Nephron progenitor cell (in vitro differentiated cells): ENCODE measurements at regions not wholly inside any gene's neighbourhood (a gene's known extent, or its start where the extent isn't known, plus 50 kb on each side); places are given as distances from the start of the nearest gene placed in this dataset.

Source experiments
- DNase-seq: peaks from one replicate; pipeline ENCODE4 v3.0.0; 2021
- H3K27ac Mint-ChIP-seq: 2 replicates; pipeline ENCODE4 v1.8.0; 2021; ENCODE audit warnings: mild to moderate bottlenecking, moderate library complexity, mixed read lengths
- H3K27me3 Mint-ChIP-seq: 2 replicates; pipeline ENCODE4 v1.8.0; 2021; ENCODE audit warnings: mild to moderate bottlenecking, low read depth, mixed read lengths; ENCODE audit not compliant: poor library complexity
- H3K36me3 Mint-ChIP-seq: 2 replicates; pipeline ENCODE4 v1.8.0; 2021; ENCODE audit warnings: low read depth, mixed read lengths
- H3K4me1 Mint-ChIP-seq: 2 replicates; pipeline ENCODE4 v1.8.0; 2021; ENCODE audit warnings: mixed read lengths
- H3K4me3 Mint-ChIP-seq: 2 replicates; pipeline ENCODE4 v1.8.0; 2021; ENCODE audit warnings: mild to moderate bottlenecking, moderate library complexity, mixed read lengths
- H3K9me3 Mint-ChIP-seq: 2 replicates; pipeline ENCODE4 v1.8.0; 2021; ENCODE audit warnings: mild to moderate bottlenecking, moderate library complexity, mixed read lengths
- TF ChIP-seq, protein P1 (sequence below): fragments of 200-600 bp; sonication (generic); IDR thresholded peaks from 2 replicates; pipeline ENCODE4 v1.5.0; 2021; ENCODE audit warnings: antibody characterized with exemption

DNA sequence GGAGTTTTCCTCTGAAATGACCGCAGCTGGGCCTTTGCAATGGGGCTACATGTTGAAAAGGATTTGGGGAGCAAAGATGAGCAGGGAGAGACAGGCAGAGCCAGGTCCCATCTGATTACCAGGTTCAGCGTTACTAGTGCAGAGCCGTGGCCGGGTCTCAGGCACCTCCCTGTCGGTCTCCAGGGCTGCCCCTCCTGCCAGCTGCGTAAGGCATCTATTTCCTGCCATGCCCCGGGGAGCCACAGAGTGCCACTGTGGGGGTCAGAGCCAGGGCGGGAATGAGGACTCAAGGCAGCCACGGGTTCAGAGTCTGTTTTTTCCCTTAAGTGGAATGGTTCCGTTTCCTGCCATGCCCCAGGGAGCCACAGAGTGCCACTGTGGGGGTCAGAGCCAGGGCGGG is 382.6 kb upstream of the SHH start:
- Mint-ChIP-seq H3K36me3 (no peaks in the 10 kb centered on the region), H3K27me3 (no peaks in the 10 kb centered on the region), H3K4me3 (no peak overlapping the region), H3K4me1 (no peaks in the 10 kb centered on the region), H3K27ac (no peak overlapping the region), H3K9me3 (peaks cover 6% of the 10 kb centered on the region)
- TF ChIP-seq, protein P1, sequence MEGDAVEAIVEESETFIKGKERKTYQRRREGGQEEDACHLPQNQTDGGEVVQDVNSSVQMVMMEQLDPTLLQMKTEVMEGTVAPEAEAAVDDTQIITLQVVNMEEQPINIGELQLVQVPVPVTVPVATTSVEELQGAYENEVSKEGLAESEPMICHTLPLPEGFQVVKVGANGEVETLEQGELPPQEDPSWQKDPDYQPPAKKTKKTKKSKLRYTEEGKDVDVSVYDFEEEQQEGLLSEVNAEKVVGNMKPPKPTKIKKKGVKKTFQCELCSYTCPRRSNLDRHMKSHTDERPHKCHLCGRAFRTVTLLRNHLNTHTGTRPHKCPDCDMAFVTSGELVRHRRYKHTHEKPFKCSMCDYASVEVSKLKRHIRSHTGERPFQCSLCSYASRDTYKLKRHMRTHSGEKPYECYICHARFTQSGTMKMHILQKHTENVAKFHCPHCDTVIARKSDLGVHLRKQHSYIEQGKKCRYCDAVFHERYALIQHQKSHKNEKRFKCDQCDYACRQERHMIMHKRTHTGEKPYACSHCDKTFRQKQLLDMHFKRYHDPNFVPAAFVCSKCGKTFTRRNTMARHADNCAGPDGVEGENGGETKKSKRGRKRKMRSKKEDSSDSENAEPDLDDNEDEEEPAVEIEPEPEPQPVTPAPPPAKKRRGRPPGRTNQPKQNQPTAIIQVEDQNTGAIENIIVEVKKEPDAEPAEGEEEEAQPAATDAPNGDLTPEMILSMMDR: no peak
- DNase-seq: no peak

GRCh38 chr7:156192921-156193320 is 380.7 kb upstream of the SHH start:
- Mint-ChIP-seq H3K27me3 (no peaks in the 10 kb centered on the region), H3K4me3 (no peak overlapping the region), H3K4me1 (no peaks in the 10 kb centered on the region), H3K9me3 (peaks cover 9% of the 10 kb centered on the region), H3K36me3 (no peaks in the 10 kb centered on the region), H3K27ac (no peak overlapping the region)
- no peak for DNase-seq
- TF ChIP-seq, protein P1: no peak

DNA sequence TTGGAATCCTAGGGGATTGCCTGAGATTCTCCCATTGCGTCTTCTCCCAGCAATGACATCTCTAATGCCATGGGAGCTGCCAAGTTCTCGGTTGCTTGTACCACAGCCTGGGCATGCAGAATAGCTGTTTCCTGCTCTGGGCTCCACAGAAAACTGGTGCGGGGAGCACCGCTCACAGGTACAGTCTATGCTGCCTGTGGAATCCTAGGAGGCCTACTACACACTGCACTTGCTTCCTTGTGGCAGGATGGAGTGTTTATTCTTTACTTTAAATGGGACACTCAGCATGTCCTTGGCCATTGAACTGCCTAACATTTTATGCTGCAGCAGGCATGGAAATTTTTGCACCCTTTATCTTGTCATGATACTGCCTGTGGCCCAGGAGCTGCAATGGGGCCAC is 378.8 kb upstream of the SHH start:
- Mint-ChIP-seq H3K4me3 (no peak overlapping the region), H3K4me1 (no peaks in the 10 kb centered on the region), H3K36me3 (no peaks in the 10 kb centered on the region), H3K9me3 (peaks cover 23% of the 10 kb centered on the region), H3K27me3 (peaks cover 4% of the 10 kb centered on the region), H3K27ac (no peak overlapping the region)
- TF ChIP-seq, protein P1: no peak
- DNase-seq: no peak

GRCh38 chr7:156185076-156185475 is 372.8 kb upstream of the SHH start:
- H3K27ac Mint-ChIP-seq: no peak overlapping the region
- H3K36me3 Mint-ChIP-seq: no peaks in the 10 kb centered on the region

GRCh38 chr7:156184164-156184563 is 371.9 kb upstream of the SHH start:
- peaks cover 12% of the 10 kb centered on the region for H3K27me3 Mint-ChIP-seq
- peaks cover 10% of the 10 kb centered on the region for H3K4me1 Mint-ChIP-seq
- no peak overlapping the region for H3K4me3 Mint-ChIP-seq
- TF ChIP-seq, protein P1: no peak
- DNase-seq: no peak
- no peak overlapping the region for H3K27ac Mint-ChIP-seq
- H3K9me3 Mint-ChIP-seq: peaks cover 42% of the 10 kb centered on the region
- no peaks in the 10 kb centered on the region for H3K36me3 Mint-ChIP-seq

More at GRCh38 chr7:156185076-156185475, 372.8 kb upstream of the SHH start:
- TF ChIP-seq, protein P1: no peak
- peaks cover 42% of the 10 kb centered on the region for H3K9me3 Mint-ChIP-seq
- DNase-seq: no peak
- H3K4me3 Mint-ChIP-seq: no peak overlapping the region
- peaks cover 12% of the 10 kb centered on the region for H3K27me3 Mint-ChIP-seq
- H3K4me1 Mint-ChIP-seq: peaks cover 6% of the 10 kb centered on the region

GRCh38 chr7:156180451-156181229 is 368.4 kb upstream of the SHH start:
- no peak overlapping the region for H3K4me3 Mint-ChIP-seq
- TF ChIP-seq, protein P1: no peak
- peaks cover 20% of the 10 kb centered on the region for H3K9me3 Mint-ChIP-seq
- H3K27me3 Mint-ChIP-seq: peaks cover 13% of the 10 kb centered on the region
- DNase-seq: no peak
- H3K27ac Mint-ChIP-seq: no peak overlapping the region
- no peaks in the 10 kb centered on the region for H3K36me3 Mint-ChIP-seq
- peaks cover 15% of the 10 kb centered on the region for H3K4me1 Mint-ChIP-seq
